ENCODE measurements at regions not wholly inside any gene's neighbourhood (a gene's known extent, or its start where the extent isn't known, plus 50 kb on each side); places are given as distances from the start of the nearest gene placed in this dataset.
"Not testable (repeated sequence)": the region's sequence is repeated elsewhere in the genome, so short reads cannot be mapped to it uniquely, and the experiment has no call there.

- Histone ChIP-seq H3K27me3 (ENCODE audit: insufficient read depth, poor library complexity, severe bottlenecking) (no peaks in the 10 kb centered on the region), H3K9me3 (ENCODE audit: severe bottlenecking) (no peaks in the 10 kb centered on the region), H3K4me1 (ENCODE audit: insufficient read depth, poor library complexity, severe bottlenecking) (no peaks in the 10 kb centered on the region), H3K4me3 (ENCODE audit: severe bottlenecking) (no peak overlapping the region), H3K36me3 (ENCODE audit: low read depth) (no peaks in the 10 kb centered on the region), H3K27ac (ENCODE audit: poor library complexity, severe bottlenecking) (no peak overlapping the region)
- TF ChIP-seq CTCF (IDR thresholded peaks at IDR 0.05; ENCODE audit: poor library complexity, severe bottlenecking) = no peak
- DNase-seq (ENCODE audit: low spot score) (no peak), ATAC-seq (ENCODE audit: low read depth) (no peak)
Measured at GRCh38 chr2:84116143-84116542, 342.9 kb downstream of the SUCLG1 start.

GRCh38 chr2:84115173-84115857 lies 343.8 kb downstream of the SUCLG1 start:
- Histone ChIP-seq H3K27me3 (ENCODE audit: insufficient read depth, poor library complexity, severe bottlenecking) (no peaks in the 10 kb centered on the region), H3K4me1 (ENCODE audit: insufficient read depth, poor library complexity, severe bottlenecking) (no peaks in the 10 kb centered on the region), H3K4me3 (ENCODE audit: severe bottlenecking) (no peak overlapping the region), H3K9me3 (ENCODE audit: severe bottlenecking) (no peaks in the 10 kb centered on the region), H3K36me3 (ENCODE audit: low read depth) (no peaks in the 10 kb centered on the region), H3K27ac (ENCODE audit: poor library complexity, severe bottlenecking) (no peak overlapping the region)
- TF ChIP-seq CTCF (IDR thresholded peaks at IDR 0.05; ENCODE audit: poor library complexity, severe bottlenecking) = no peak
- ATAC-seq (ENCODE audit: low read depth) (no peak), DNase-seq (ENCODE audit: low spot score) (no peak)

- not testable (repeated sequence) for H3K27me3 ChIP-seq (ENCODE audit: insufficient read depth, poor library complexity, severe bottlenecking); H3K9me3 ChIP-seq (ENCODE audit: severe bottlenecking); DNase-seq (ENCODE audit: low spot score); H3K36me3 ChIP-seq (ENCODE audit: low read depth); ATAC-seq (ENCODE audit: low read depth); H3K4me3 ChIP-seq (ENCODE audit: severe bottlenecking); H3K4me1 ChIP-seq (ENCODE audit: insufficient read depth, poor library complexity, severe bottlenecking); H3K27ac ChIP-seq (ENCODE audit: poor library complexity, severe bottlenecking)
Measured at GRCh38 chr2:84103816-84104527, 355.1 kb downstream of the SUCLG1 start.

- Histone ChIP-seq H3K4me1 (ENCODE audit: insufficient read depth, poor library complexity, severe bottlenecking) (no peaks in the 10 kb centered on the region), H3K36me3 (ENCODE audit: low read depth) (no peaks in the 10 kb centered on the region), H3K27me3 (ENCODE audit: insufficient read depth, poor library complexity, severe bottlenecking) (no peaks in the 10 kb centered on the region), H3K4me3 (ENCODE audit: severe bottlenecking) (no peak overlapping the region), H3K27ac (ENCODE audit: poor library complexity, severe bottlenecking) (no peak overlapping the region), H3K9me3 (ENCODE audit: severe bottlenecking) (no peaks in the 10 kb centered on the region)
- ATAC-seq (ENCODE audit: low read depth) = no peak
- no peak for TF ChIP-seq CTCF (IDR thresholded peaks at IDR 0.05; ENCODE audit: poor library complexity, severe bottlenecking)
- DNase-seq (ENCODE audit: low spot score) = no peak
Measured at GRCh38 chr2:84102274-84102673, 356.8 kb downstream of the SUCLG1 start.

- H3K4me3 ChIP-seq (ENCODE audit: severe bottlenecking) = no peak overlapping the region
- DNase-seq (ENCODE audit: low spot score) (no peak), ATAC-seq (ENCODE audit: low read depth) (no peak)
- H3K27me3 ChIP-seq (ENCODE audit: insufficient read depth, poor library complexity, severe bottlenecking) = no peaks in the 10 kb centered on the region
- no peaks in the 10 kb centered on the region for H3K36me3 ChIP-seq (ENCODE audit: low read depth)
- no peaks in the 10 kb centered on the region for H3K4me1 ChIP-seq (ENCODE audit: insufficient read depth, poor library complexity, severe bottlenecking)
- no peak overlapping the region for H3K27ac ChIP-seq (ENCODE audit: poor library complexity, severe bottlenecking)
- no peaks in the 10 kb centered on the region for H3K9me3 ChIP-seq (ENCODE audit: severe bottlenecking)
- TF ChIP-seq CTCF (IDR thresholded peaks at IDR 0.05; ENCODE audit: poor library complexity, severe bottlenecking) = no peak
Measured at GRCh38 chr2:84088656-84089055, 370.4 kb downstream of the SUCLG1 start.

Measured in RWPE2 (cell line).